ENCODE measurements at regions not wholly inside any gene's neighbourhood (a gene's known extent, or its start where the extent isn't known, plus 50 kb on each side); places are given as distances from the start of the nearest gene placed in this dataset.

DNA sequence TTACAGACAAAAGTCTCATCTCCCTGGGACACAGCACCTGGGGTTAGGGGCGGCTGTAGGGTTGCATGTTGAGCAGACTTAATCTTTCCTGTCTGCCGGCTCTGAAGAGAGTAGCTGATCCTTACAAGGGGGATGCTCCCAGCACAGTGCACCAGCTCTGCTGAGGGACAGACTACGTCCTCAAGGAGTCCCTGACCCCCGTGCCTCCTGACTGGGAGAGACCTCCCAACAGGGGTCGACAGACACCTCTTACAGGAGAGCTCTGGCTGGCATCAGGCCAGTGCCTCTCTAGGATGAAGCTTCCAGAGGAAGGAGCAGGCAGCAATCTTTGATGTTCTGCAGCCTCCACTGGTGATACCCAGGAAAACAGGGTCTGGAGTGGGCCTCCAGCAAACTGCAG, 506.0 kb upstream of the FMR1 start:
- intact Hi-C loops (cut with DNase I), result no loop called here
- WGBS, 3 donors, result 58 to 67% (median 65%) methylated on average over 5 of the region's 5 CpGs
- no peak for TF ChIP-seq EP300 (IDR thresholded peaks at IDR 0.05)
- TF ChIP-seq, protein P1, sequence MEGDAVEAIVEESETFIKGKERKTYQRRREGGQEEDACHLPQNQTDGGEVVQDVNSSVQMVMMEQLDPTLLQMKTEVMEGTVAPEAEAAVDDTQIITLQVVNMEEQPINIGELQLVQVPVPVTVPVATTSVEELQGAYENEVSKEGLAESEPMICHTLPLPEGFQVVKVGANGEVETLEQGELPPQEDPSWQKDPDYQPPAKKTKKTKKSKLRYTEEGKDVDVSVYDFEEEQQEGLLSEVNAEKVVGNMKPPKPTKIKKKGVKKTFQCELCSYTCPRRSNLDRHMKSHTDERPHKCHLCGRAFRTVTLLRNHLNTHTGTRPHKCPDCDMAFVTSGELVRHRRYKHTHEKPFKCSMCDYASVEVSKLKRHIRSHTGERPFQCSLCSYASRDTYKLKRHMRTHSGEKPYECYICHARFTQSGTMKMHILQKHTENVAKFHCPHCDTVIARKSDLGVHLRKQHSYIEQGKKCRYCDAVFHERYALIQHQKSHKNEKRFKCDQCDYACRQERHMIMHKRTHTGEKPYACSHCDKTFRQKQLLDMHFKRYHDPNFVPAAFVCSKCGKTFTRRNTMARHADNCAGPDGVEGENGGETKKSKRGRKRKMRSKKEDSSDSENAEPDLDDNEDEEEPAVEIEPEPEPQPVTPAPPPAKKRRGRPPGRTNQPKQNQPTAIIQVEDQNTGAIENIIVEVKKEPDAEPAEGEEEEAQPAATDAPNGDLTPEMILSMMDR (IDR thresholded peaks at IDR 0.05), result no peak
- TF ChIP-seq POLR2A (IDR thresholded peaks at IDR 0.05), result no peak
- Histone ChIP-seq H3K36me3 (no peaks in the 10 kb centered on the region), H3K27me3 (no peaks in the 10 kb centered on the region), H3K27ac (no peak overlapping the region), H3K9me3 (no peaks in the 10 kb centered on the region), H3K4me3 (no peak overlapping the region), H3K4me1 (ENCODE audit: insufficient read depth) (no peaks in the 10 kb centered on the region)
- DNase-seq, result no peak

DNA sequence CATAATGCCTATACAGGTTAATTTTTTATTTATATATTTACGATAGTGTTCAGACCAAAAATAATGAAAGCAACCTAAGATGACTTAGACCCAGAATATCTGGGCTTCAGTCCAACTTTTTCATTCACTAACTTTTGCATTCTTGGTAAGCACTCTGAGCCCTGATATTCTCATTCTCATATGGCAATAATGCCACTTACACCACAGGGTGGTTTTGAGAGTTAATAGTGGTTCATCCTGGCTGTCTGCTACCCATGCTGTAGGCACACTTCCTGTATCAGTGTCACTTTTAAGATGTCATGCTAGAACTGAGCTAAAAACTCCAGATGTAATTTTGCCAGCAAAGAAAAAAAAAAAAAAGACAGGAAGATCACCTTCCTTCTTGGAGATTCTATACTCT, 508.7 kb upstream of the FMR1 start:
- TF ChIP-seq POLR2A (IDR thresholded peaks at IDR 0.05) (no peak), EP300 (IDR thresholded peaks at IDR 0.05) (no peak)
- TF ChIP-seq, protein P1 (IDR thresholded peaks at IDR 0.05), result no peak
- Histone ChIP-seq H3K27me3 (no peaks in the 10 kb centered on the region), H3K27ac (no peak overlapping the region), H3K4me3 (no peak overlapping the region), H3K4me1 (ENCODE audit: insufficient read depth) (no peaks in the 10 kb centered on the region), H3K36me3 (no peaks in the 10 kb centered on the region), H3K9me3 (no peaks in the 10 kb centered on the region)
- 40 to 61% (median 41%) methylated on average over 1 of the region's 1 CpG for WGBS, 3 donors
- intact Hi-C loops (cut with DNase I), result no loop called here
- DNase-seq, result no peak

DNA sequence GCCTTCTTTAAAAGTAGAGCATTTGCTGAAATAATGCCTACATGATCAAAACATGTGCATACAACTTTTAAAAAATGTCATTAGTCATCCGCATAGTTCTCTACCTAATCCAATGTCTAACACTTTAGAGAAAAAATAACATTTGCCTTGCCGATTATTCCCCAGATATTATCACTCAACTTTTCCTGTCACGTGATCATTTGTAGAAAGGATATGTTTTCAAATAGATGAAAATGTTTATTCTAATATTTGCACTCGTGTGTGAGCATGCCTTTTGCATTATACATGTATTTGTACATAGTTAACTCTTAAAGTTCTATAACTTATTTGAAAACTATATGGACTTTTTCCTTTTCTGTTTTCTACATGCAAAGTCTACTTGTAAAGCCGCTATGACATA, 533.0 kb upstream of the FMR1 start:
- Histone ChIP-seq H3K36me3 (no peaks in the 10 kb centered on the region), H3K27ac (no peak overlapping the region), H3K27me3 (no peaks in the 10 kb centered on the region), H3K4me1 (ENCODE audit: insufficient read depth) (no peaks in the 10 kb centered on the region), H3K4me3 (no peak overlapping the region), H3K9me3 (no peaks in the 10 kb centered on the region)
- no peak for DNase-seq
- WGBS, 3 donors, result 50 to 56% (median 56%) methylated on average over 5 of the region's 5 CpGs
- TF ChIP-seq EP300 (IDR thresholded peaks at IDR 0.05), result no peak
- no peak for TF ChIP-seq POLR2A (IDR thresholded peaks at IDR 0.05)
- TF ChIP-seq, protein P1 (IDR thresholded peaks at IDR 0.05), result no peak
- intact Hi-C loops (cut with DNase I), result no loop called here

DNA sequence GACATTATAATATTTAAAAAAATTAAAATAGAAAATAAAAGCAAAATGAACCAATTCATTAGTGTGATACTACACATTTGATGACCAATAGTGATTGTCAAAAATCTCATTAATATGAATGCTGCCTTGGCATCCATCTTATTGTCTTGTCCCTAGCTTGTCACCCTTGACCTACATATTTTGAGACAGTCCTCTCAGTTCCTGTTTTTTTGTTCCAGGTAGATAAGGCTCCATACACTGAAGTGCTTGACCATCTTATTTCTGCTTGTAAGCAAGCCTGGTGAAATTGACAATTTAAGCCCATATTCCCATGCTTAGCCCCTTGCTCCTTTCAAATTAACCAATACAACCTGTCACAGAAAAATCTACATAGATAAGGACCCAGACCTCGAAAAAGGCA, 534.0 kb upstream of the FMR1 start:
- intact Hi-C loops (cut with DNase I), result no loop called here
- Histone ChIP-seq H3K4me1 (ENCODE audit: insufficient read depth) (no peaks in the 10 kb centered on the region), H3K36me3 (no peaks in the 10 kb centered on the region), H3K4me3 (no peak overlapping the region), H3K27me3 (no peaks in the 10 kb centered on the region), H3K27ac (no peak overlapping the region), H3K9me3 (no peaks in the 10 kb centered on the region)
- 32 to 55% (median 41%) methylated on average over 1 of the region's 1 CpG for WGBS, 3 donors
- TF ChIP-seq, protein P1 (IDR thresholded peaks at IDR 0.05), result no peak
- TF ChIP-seq EP300 (IDR thresholded peaks at IDR 0.05) (no peak), POLR2A (IDR thresholded peaks at IDR 0.05) (no peak)
- DNase-seq, result no peak
